H4 (cell line): ENCODE measurements at regions not wholly inside any gene's neighbourhood (a gene's known extent, or its start where the extent isn't known, plus 50 kb on each side); places are given as distances from the start of the nearest gene placed in this dataset.

Source experiments
- DNase-seq: peaks from one replicate; pipeline ENCODE4 v3.0.0-alpha.2; 2015; ENCODE audit warnings: low spot score

GRCh38 chr21:38888991-38889561 is 83.3 kb downstream of the ETS2 start:
- no peak for DNase-seq

DNA sequence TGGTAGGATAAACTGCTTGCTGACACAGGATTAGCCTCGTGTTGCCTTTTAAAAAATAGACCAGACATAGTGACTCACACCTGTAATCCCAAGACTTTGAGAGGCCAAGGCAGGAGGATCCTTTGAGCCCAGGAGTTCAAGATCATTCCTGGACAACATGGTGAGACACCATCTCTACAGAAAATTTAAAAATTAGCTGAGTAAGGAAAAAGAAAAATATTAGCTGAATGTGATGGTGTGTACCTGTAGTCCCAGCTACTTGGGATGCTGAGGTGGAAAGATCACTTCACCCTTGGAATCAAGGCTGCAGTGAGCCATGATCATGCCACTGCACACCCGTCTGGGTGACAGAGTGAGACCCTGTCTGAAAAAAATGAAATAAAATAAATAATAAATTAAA is 82.0 kb downstream of the ETS2 start:
- DNase-seq: no peak

- DNase-seq: no peak
These were observed 81.4 kb downstream of the ETS2 start for GRCh38 chr21:38887062-38887686.

DNA sequence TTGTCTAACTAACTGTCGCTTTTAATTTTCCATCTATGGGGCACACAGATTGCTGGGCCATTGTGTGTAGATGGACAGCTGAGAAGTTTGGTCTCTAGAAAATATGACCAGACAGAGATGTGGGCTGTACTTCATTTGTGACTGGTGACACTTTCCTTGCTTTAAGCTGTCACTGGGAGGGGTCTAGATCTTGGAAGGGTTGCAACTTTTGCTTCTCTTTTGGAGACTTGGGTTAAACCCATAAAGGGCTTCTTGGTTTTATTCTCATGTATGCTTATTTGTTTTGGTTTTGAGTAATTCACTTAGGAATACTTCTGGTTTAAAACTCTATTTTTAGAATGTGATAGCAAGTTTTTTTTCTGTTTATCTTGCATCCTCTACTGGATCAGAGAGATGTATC is 80.2 kb downstream of the ETS2 start:
- DNase-seq: no peak

- no peak for DNase-seq
These were observed 78.7 kb downstream of the ETS2 start for GRCh38 chr21:38884440-38884839.

DNA sequence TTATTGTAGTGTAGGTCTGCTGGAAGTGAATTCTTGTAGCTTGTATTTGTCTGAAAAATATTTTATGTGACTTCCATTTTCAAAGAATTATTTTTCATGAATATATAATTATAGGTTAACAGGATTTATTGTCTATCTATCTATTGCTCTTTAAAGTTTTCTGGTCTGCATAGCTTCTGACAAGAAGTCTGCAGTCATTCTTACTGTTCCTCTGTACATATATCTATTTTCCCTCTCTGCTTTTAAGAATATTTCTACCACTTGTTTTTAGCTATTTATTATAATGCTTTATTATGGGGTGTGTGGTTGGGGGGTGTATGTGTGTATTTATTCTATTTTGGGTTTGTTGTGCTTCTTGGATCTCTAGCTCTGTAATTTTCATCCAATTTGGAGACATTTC is 77.4 kb downstream of the ETS2 start:
- no peak for DNase-seq

- no peak for DNase-seq
These were observed 75.4 kb downstream of the ETS2 start for GRCh38 chr21:38881131-38881530.

GRCh38 chr21:38880577-38880966 is 74.8 kb downstream of the ETS2 start:
- no peak for DNase-seq

- no peak for DNase-seq
These were observed 74.3 kb downstream of the ETS2 start for GRCh38 chr21:38879912-38880576.

- no peak for DNase-seq
These were observed 72.8 kb downstream of the ETS2 start for GRCh38 chr21:38878379-38879179.

GRCh38 chr21:38875694-38876492 is 70.2 kb downstream of the ETS2 start:
- no peak for DNase-seq
